HPDE6-E6E7 (cell line): ENCODE measurements at regions not wholly inside any gene's neighbourhood (a gene's known extent, or its start where the extent isn't known, plus 50 kb on each side); places are given as distances from the start of the nearest gene placed in this dataset.

Experiments
- DNase-seq: peaks from one replicate; pipeline ENCODE4 v3.0.0; 2011; ENCODE audit warnings: missing footprints; ENCODE audit errors: extremely low spot score

DNA sequence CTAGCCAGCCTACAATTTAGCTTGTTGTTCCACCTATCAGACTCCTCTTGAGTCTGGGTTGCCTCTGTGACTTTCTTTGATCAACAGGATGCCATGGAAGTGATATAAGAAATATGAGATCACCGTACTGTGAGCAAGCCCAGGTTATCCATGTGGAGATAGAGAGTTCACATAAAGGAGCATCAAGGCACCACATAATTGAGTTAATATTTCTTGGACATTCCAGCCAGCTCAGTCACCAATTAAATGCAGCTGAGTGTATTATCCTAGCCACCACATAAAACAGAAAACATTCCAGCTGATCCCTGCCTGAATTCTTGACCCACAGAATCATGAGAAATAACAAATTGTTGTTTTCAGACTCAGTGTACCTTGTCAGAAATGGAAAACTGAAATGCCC is 253.6 kb downstream of the PPP1R2C start:
- no peak for DNase-seq

GRCh38 chrX:42519666-42520231 is 258.2 kb downstream of the PPP1R2C start:
- DNase-seq = no peak

GRCh38 chrX:42515939-42516338 is 262.0 kb downstream of the PPP1R2C start:
- DNase-seq = no peak

GRCh38 chrX:42505016-42505415 is 272.9 kb downstream of the PPP1R2C start:
- DNase-seq = no peak

- DNase-seq = no peak
These were observed 278.3 kb downstream of the PPP1R2C start for GRCh38 chrX:42499620-42500019.

GRCh38 chrX:42497356-42497755 is 280.6 kb downstream of the PPP1R2C start:
- DNase-seq = no peak

GRCh38 chrX:42496239-42496638 is 281.7 kb downstream of the PPP1R2C start:
- no peak for DNase-seq

DNA sequence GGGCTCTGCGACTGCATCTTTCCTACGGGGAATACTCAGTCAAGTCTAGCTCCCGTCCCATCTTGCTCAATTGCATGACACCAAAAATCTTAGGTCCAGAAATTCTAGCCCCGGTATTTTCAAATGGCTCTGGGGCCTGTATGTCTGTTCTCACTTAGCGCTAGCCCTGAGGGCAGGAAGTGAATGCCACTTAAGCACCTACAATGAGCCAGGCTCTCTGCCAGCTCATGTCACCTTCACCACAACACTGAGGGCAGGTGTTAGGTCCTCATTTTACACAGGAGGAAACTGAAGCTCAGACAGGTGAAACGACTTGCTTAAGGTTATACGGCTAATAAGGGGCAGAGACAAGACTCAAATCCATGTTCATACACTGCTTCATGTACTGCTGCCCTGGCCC is 282.8 kb downstream of the PPP1R2C start:
- DNase-seq = no peak

DNA sequence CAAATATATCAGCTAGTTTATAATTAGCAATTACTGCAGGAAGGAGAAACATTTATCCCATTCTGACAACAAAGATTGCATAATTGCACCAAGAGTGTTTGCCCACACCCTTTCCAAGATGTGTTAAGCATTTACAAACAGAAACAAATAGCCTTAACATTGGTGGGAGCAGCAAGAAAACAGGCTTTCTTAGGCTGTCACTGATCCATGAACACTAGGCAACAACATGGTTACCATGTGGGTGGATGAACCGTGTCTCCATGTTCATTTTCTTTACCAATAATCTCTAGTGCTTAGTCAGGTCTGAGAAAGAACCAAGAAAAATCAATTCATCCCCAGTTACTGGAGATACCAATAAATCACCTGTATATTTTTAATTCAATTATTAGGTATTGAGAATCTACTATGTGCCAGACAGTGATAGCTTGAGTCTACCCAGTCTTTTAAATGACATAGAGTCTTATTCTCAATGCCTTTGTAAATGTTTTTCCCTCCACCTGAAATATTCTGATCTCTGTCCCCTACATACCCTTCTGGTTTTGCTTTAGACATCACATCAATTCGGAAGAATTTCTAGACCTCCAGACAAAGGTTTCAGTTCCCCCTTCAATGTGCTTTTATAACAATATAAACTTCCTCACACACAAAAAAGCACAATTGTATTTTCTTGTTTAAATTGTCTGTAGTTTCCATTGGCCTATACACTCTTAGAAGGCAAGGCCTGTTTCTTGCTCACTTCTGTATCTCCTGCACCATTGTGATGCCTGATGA is 286.6 kb downstream of the PPP1R2C start:
- DNase-seq = no peak

- DNase-seq = no peak
These were observed 287.9 kb downstream of the PPP1R2C start for GRCh38 chrX:42490111-42490510.

GRCh38 chrX:42485601-42486000 is 292.4 kb downstream of the PPP1R2C start:
- DNase-seq = no peak

DNA sequence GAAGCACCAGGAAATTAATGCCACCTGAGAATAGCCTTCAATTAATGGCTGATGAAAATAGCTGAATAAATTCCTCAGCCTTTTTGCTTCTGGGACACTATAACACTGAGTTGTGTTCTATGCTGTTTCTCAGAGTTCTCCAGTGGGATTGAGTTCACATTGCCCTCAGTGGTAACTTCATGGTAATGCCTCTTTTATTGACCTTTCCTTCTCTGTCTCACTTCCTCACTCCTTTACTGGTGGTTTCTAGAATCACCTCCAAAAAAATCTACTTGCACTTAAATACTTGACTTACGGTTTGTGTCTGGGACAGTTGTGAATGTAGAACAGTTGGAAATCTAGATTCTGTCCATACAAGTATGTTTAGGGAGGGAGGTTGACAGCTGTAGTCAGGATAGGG is 293.7 kb downstream of the PPP1R2C start:
- DNase-seq = no peak

DNA sequence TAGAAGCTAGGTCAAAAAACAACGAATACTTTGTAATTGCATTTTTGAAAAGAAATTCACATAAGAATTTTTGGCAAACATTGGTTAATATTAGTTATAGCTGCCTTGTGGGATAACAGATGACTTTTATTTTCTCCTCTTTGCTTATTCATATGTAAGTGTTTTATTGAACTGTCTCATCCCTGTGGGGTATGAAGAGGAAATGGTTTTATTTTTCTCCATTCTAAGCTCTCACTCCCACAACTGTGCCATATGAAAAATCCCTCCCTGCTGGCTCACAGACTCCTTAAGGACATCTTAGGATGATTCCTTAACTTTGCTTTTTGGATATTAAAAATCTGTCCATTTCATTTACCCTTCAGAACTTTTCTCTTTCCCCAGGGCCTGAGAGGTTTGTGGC is 300.6 kb downstream of the PPP1R2C start:
- DNase-seq = no peak

- DNase-seq = no peak
These were observed 305.2 kb downstream of the PPP1R2C start for GRCh38 chrX:42472727-42473126.

DNA sequence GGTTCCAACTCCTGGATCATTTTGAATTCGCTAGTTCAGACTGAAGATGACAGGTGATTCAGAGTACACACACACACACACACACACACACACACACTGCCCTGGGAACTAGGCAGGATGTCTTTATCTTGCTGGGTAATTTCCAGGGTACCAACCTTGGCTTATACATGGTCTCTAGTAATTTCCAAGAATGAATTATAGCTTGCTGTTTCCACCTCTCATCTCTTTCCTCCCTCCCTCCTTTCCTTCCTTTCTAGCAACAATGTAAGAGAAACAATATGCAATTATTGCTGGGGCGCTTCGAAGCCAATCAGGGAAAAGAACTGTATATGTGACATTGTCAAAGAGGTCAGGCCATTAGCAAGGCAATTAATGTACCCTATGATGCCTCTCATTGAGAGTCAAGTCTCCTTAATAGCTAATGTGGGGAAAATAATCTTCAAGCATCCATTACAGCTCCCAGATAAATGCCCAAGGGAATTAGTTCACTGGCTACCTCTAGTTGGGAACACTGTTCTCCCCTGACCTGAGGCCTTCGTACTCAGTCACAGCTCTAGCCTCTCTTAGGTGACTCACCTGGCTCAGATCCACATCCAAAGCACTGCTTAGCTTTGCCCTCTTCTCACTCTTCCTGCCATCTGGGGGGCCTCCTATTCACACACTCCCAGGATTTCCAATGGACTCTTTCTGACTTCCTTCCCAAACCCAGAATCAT is 311.5 kb downstream of the PPP1R2C start:
- no peak for DNase-seq

- DNase-seq = no peak
These were observed 312.1 kb downstream of the PPP1R2C start for GRCh38 chrX:42465821-42466220.

DNA sequence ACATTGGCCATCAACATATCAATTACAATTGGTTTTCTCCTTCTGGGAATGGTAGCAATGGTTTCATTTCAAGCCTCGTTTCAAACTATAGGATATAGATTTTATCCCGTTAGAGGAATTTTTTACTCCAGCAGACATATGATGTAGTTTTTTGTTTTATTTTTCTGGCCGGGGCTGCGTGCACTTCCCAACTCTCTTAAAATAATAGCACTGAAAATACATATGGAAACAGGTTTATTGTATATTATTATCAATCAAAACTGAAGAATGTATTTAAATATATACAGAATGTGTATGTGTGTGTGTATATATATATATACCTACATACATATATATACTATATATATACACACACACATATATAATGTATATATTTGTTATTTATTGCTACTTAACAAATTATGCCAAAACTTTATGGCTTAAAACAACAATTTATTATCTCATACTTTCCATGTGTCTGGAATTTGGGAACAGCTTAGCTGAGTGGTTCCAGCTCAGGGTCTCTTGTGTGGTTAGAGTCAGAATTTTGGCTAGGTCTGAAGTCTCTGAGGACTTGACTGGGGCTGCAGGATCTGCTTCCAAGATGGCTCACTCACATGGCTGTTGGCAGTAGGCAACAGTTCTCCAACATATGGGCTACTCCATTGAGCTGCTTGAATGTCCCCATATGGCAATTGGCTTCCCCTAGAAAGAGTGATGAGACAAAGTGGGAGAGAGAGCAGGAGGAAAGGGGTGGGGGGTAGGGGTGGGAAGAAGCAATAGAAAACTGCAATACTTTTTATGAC is 314.1 kb downstream of the PPP1R2C start:
- no peak for DNase-seq

DNA sequence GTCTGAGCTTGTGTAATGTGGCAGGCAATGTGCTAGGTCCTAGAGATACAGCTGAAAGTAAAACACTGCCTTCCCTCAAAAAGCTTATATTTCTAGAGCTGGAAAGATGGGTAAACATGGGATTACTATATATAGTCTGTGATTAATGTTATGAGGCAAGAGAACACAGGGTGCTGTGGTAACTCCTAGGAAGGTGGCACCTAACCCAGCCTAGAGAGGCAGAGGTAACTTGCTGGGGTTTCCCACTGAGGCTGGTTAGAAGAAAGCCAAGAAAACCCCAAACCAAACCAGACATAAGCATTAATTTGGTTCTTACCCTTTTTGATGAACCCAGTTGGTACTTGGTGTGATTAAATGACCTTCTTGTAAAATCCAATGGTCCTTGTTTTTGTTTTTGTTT is 315.0 kb downstream of the PPP1R2C start:
- DNase-seq = no peak

DNA sequence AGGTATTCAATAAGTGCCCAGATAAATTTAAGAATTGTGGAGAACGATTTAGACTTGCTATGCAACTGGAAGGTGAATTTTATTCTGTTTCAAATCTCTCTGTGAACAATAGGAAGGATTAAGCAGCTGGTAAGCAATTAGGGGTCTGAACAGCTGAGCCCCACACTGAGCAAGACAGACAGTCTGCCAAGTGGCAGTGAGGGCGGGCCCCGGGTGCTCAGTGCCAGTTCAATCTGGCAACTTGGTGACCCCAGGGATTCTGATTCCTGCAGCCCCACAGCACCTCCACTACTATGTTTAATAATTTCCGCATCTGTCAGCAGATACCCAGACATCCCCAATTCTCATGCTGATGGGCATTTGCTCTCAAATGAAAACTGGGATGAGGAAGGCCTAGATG is 317.3 kb downstream of the PPP1R2C start:
- no peak for DNase-seq

DNA sequence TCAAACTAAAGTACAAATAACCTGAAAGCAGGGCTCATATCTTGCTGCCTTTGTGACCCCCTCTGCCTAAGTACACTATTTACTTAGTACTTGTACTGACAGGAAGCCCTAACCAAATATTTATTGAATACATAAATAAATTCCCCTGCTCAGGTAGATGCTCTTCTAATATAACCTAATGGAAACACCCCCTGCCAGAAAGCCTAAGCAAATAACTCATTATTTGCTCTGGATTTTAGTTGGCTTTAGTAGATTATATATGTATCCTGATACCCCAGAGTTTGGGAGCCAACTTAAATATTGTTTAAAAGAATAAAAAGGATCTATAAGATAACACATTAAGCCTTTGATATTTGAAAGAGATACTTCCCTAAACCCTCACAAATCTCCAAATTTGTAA is 318.2 kb downstream of the PPP1R2C start:
- DNase-seq = no peak

GRCh38 chrX:42456176-42456700 is 321.7 kb downstream of the PPP1R2C start:
- no peak for DNase-seq

- DNase-seq = no peak
These were observed 327.7 kb downstream of the PPP1R2C start for GRCh38 chrX:42450228-42450627.
